Right cardiac atrium (tissue), 5 donors: ENCODE measurements at regions not wholly inside any gene's neighbourhood (a gene's known extent, or its start where the extent isn't known, plus 50 kb on each side); places are given as distances from the start of the nearest gene placed in this dataset.
"Not testable (repeated sequence)": the region's sequence is repeated elsewhere in the genome, so short reads cannot be mapped to it uniquely, and the experiment has no call there.

Experiments
- ATAC-seq, 2 donors: fragments of 200-7000 bp; cut with Tn5 transposase; one replicate each; pipeline versions ENCODE4 v1.8.0 to v1.9.1; 2020; ENCODE audit warnings: moderate library complexity in 2 of 2, mild to moderate bottlenecking in 1 of 2
- DNase-seq, 3 donors: peaks; one replicate each; pipeline ENCODE4 v3.0.0-alpha.2; 2020
- H3K27ac ChIP-seq: one replicate; pipeline ENCODE4 v1.5.1; 2013; ENCODE audit warnings: mild to moderate bottlenecking, low read length, control low read depth, moderate library complexity
- H3K27me3 ChIP-seq: one replicate; pipeline ENCODE4 v1.6.1; 2013; ENCODE audit not compliant: control insufficient read depth, insufficient read depth
- H3K4me1 ChIP-seq: one replicate; pipeline ENCODE4 v1.6.1; 2013; ENCODE audit warnings: low read length; ENCODE audit not compliant: control insufficient read depth, insufficient read depth
- H3K4me3 ChIP-seq: one replicate; pipeline ENCODE4 v1.5.1; 2013; ENCODE audit warnings: low read length, control low read depth
- H3K9me3 ChIP-seq: one replicate; pipeline ENCODE4 v1.6.1; 2013; ENCODE audit warnings: low read length; ENCODE audit not compliant: control insufficient read depth
- WGBS: extraction: QIAGEN DNeasy Blood & Tissue Kit; methylation state at CpG from one replicate; pipeline ENCODE4 v1.1.7; 2013; 5-methylcytosine and 5-hydroxymethylcytosine counted together
- intact Hi-C, 4 donors: fragments of 100-400 bp; cut with DNase I; formaldehyde crosslinking; loops; one replicate each; pipeline versions ENCODE4 v1.11.0 to v1.14.0; 2022 to 2023
- donor health status: healthy with polysubstance abuse.
- donor health status: DM: no; HTN: yes; CAD: no.
- donor health status: DM: no; HTN: no; CAD: no.
- donor health status: DM: no; HTN: yes; CAD: no; lungs with severe emphysema.
- donor health status: DM: yes; HTN: yes; CAD: no.

GRCh38 chr2:91564700-91565099, 2873.2 kb downstream of the RPIA start:
- H3K27me3 ChIP-seq, ATAC-seq, H3K4me1 ChIP-seq, intact Hi-C loops, H3K9me3 ChIP-seq, H3K27ac ChIP-seq, H3K4me3 ChIP-seq: not testable (repeated sequence)
- 87% methylated on average over 3 of the region's 3 CpGs for WGBS
- DNase-seq = peak in 1 of 3 donors; percentile 53

- intact Hi-C loops, H3K27ac ChIP-seq, ATAC-seq, H3K27me3 ChIP-seq, H3K9me3 ChIP-seq, DNase-seq, H3K4me3 ChIP-seq, H3K4me1 ChIP-seq: not testable (repeated sequence)
- 77% methylated on average over 3 of the region's 7 CpGs for WGBS
Measured at GRCh38 chr2:91565689-91566430, 2874.4 kb downstream of the RPIA start.

GRCh38 chr2:91566611-91567010, 2875.1 kb downstream of the RPIA start:
- ATAC-seq, H3K27me3 ChIP-seq, H3K4me3 ChIP-seq, H3K27ac ChIP-seq, intact Hi-C loops, DNase-seq, H3K4me1 ChIP-seq, H3K9me3 ChIP-seq: not testable (repeated sequence)
- WGBS = 90% methylated on average over 8 of the region's 8 CpGs

- H3K4me1 ChIP-seq, H3K4me3 ChIP-seq, intact Hi-C loops, H3K27me3 ChIP-seq, H3K9me3 ChIP-seq, ATAC-seq, H3K27ac ChIP-seq: not testable (repeated sequence)
- 82% methylated on average over 14 of the region's 18 CpGs for WGBS
- DNase-seq = peak in 1 of 3 donors; percentile 53
Measured at GRCh38 chr2:91567546-91568335, 2876.3 kb downstream of the RPIA start.

- intact Hi-C loops, H3K27me3 ChIP-seq, DNase-seq, H3K4me1 ChIP-seq, H3K9me3 ChIP-seq, H3K4me3 ChIP-seq, H3K27ac ChIP-seq, ATAC-seq: not testable (repeated sequence)
- 82% methylated on average over 20 of the region's 25 CpGs for WGBS
Measured at GRCh38 chr2:91568391-91569338, 2877.2 kb downstream of the RPIA start.

GRCh38 chr2:91571239-91571923, 2879.9 kb downstream of the RPIA start:
- ATAC-seq (peak in 1 of 2 donors; percentile 29), DNase-seq (peak in 2 of 3 donors; percentile 62 to 70)
- H3K9me3 ChIP-seq, intact Hi-C loops, H3K27ac ChIP-seq, H3K4me1 ChIP-seq, H3K27me3 ChIP-seq, H3K4me3 ChIP-seq: not testable (repeated sequence)
- WGBS = 88% methylated on average over 78 of the region's 78 CpGs

GRCh38 chr2:91573018-91573417, 2881.5 kb downstream of the RPIA start:
- 77% methylated on average over 4 of the region's 4 CpGs for WGBS
- H3K27me3 ChIP-seq, H3K9me3 ChIP-seq, H3K4me3 ChIP-seq, H3K4me1 ChIP-seq, intact Hi-C loops, ATAC-seq, DNase-seq, H3K27ac ChIP-seq: not testable (repeated sequence)

GRCh38 chr2:91573755-91574154, 2882.3 kb downstream of the RPIA start:
- intact Hi-C loops, ATAC-seq, H3K27ac ChIP-seq, H3K4me1 ChIP-seq, H3K9me3 ChIP-seq, H3K4me3 ChIP-seq, H3K27me3 ChIP-seq, DNase-seq: not testable (repeated sequence)
- 77% methylated on average over 2 of the region's 4 CpGs for WGBS

- H3K27me3 ChIP-seq, H3K9me3 ChIP-seq, H3K4me1 ChIP-seq, DNase-seq, H3K4me3 ChIP-seq, intact Hi-C loops, H3K27ac ChIP-seq, ATAC-seq: not testable (repeated sequence)
- 55% methylated on average over 5 of the region's 8 CpGs for WGBS
Measured at GRCh38 chr2:91574255-91574654, 2882.8 kb downstream of the RPIA start.

- H3K9me3 ChIP-seq, H3K4me1 ChIP-seq, H3K27me3 ChIP-seq, ATAC-seq, H3K4me3 ChIP-seq, intact Hi-C loops, DNase-seq, H3K27ac ChIP-seq: not testable (repeated sequence)
- 76% methylated on average over 11 of the region's 11 CpGs for WGBS
Measured at GRCh38 chr2:91575701-91576100, 2884.2 kb downstream of the RPIA start.
